Testis (tissue), 2 donors: ENCODE measurements at regions not wholly inside any gene's neighbourhood (a gene's known extent, or its start where the extent isn't known, plus 50 kb on each side); places are given as distances from the start of the nearest gene placed in this dataset.
"Not testable (repeated sequence)": the region's sequence is repeated elsewhere in the genome, so short reads cannot be mapped to it uniquely, and the experiment has no call there.

Source experiments
- DNase-seq: peaks from one replicate; pipeline ENCODE4 v3.0.0-alpha.2; 2019
- H3K27ac ChIP-seq, 2 donors: fragments of 200-600 bp; sonication (generic); one replicate each; pipeline ENCODE4 v1.5.1; 2019
- H3K27me3 ChIP-seq: fragments of 200-600 bp; sonication (generic); one replicate; pipeline ENCODE4 v1.5.1; 2019
- H3K36me3 ChIP-seq: fragments of 200-600 bp; sonication (generic); one replicate; pipeline ENCODE4 v1.5.1; 2017; ENCODE audit warnings: low read depth; ENCODE audit errors: missing control alignments
- H3K4me1 ChIP-seq: fragments of 200-600 bp; sonication (generic); one replicate; pipeline ENCODE4 v1.5.1; 2019
- H3K4me3 ChIP-seq, 2 donors: fragments of 200-600 bp; sonication (generic); one replicate each; pipeline ENCODE4 v1.5.1; 2017 to 2019
- H3K9me3 ChIP-seq: fragments of 200-600 bp; sonication (generic); one replicate; pipeline ENCODE4 v1.5.1; 2017
- POLR2A ChIP-seq: fragments of 450-650 bp; IDR thresholded peaks from one replicate; pipeline ENCODE4 v1.6.1; 2017; ENCODE audit warnings: antibody characterized with exemption, mild to moderate bottlenecking, moderate library complexity
- WGBS, 2 donors: methylation state at CpG; one replicate each; pipeline ENCODE4 v1.1.5; 2018; 5-methylcytosine and 5-hydroxymethylcytosine counted together
- intact Hi-C: fragments of 100-400 bp; cut with DNase I; formaldehyde crosslinking; loops from one replicate; pipeline ENCODE4 v1.15.1; 2023; ENCODE audit warnings: low total_unique reads
- TF ChIP-seq, protein P1 (sequence below), 3 experiments: fragments of 450-650 bp in 2 of 3; fragments of 200-600 bp in 1 of 3; sonication (generic) in 1 of 3; IDR thresholded peaks; one replicate each; pipeline ENCODE4 v1.5.1; 2016 to 2019; ENCODE audit warnings: antibody characterized with exemption in 3 of 3, mild to moderate bottlenecking in 2 of 3, moderate library complexity in 1 of 3

- no peaks in the 10 kb centered on the region for H3K4me1 ChIP-seq
- H3K27me3 ChIP-seq = no peaks in the 10 kb centered on the region
- H3K9me3 ChIP-seq = no peaks in the 10 kb centered on the region
- no peaks in the 10 kb centered on the region for H3K36me3 ChIP-seq
- WGBS, 2 donors = 68 to 69% methylated on average over 3 of the region's 3 CpGs
- TF ChIP-seq, protein P1, sequence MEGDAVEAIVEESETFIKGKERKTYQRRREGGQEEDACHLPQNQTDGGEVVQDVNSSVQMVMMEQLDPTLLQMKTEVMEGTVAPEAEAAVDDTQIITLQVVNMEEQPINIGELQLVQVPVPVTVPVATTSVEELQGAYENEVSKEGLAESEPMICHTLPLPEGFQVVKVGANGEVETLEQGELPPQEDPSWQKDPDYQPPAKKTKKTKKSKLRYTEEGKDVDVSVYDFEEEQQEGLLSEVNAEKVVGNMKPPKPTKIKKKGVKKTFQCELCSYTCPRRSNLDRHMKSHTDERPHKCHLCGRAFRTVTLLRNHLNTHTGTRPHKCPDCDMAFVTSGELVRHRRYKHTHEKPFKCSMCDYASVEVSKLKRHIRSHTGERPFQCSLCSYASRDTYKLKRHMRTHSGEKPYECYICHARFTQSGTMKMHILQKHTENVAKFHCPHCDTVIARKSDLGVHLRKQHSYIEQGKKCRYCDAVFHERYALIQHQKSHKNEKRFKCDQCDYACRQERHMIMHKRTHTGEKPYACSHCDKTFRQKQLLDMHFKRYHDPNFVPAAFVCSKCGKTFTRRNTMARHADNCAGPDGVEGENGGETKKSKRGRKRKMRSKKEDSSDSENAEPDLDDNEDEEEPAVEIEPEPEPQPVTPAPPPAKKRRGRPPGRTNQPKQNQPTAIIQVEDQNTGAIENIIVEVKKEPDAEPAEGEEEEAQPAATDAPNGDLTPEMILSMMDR (IDR thresholded peaks at IDR 0.05) = no peak
- no peak overlapping the region for H3K4me3 ChIP-seq
- intact Hi-C loops = no loop called here
- H3K27ac ChIP-seq = no peak overlapping the region
- no peak for DNase-seq
Observed at GRCh38 chr7:118867860-118868259, 643.4 kb downstream of the ANKRD7 start.

DNA sequence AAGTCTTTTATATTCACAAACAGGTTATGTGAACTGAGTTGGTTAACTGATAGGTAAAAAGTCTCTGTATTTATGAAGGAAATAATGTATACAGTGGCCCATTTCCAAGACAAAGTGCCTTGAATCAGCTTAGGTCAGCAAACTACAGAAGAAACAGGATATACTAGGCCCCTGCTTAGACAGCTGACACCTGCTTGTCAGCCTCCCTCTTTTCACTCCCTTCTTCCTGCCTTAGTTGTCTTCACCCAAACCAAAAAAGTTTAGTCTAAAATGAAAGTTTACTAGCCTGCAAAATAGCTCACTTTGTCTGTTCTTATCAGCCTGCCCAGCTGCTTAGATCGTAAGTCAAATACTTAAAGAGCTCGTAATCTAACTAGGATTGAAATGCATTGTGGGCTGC, 644.6 kb downstream of the ANKRD7 start:
- H3K4me1 ChIP-seq, H3K27ac ChIP-seq, H3K9me3 ChIP-seq, DNase-seq, H3K4me3 ChIP-seq, H3K36me3 ChIP-seq, intact Hi-C loops, H3K27me3 ChIP-seq: not testable (repeated sequence)
- 56 to 61% methylated on average over 2 of the region's 2 CpGs for WGBS, 2 donors

DNA sequence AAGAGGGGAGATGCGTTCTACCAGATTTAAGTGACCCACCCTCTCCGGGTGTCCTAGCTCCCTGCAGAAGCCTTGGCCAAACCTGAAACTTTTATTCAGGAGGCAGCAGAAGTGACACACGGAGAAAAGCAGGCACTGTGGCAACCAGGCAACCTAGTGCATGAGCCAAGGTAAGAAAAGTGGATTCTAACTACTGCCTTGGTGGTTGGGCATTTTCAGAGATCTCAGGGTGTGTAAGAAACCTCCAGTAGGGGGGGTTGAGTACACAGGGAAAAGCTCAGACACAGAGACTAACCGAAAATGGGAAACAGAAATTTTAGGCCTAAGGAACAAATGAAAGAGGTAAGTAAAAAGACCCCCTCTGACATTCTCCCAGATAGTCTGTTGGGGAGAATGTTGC, 645.7 kb downstream of the ANKRD7 start:
- TF ChIP-seq POLR2A = no peak
- TF ChIP-seq, protein P1 (IDR thresholded peaks at IDR 0.05) = no peak
- no peak overlapping the region for H3K27ac ChIP-seq
- H3K4me3 ChIP-seq = no peak overlapping the region
- DNase-seq = no peak
- no peaks in the 10 kb centered on the region for H3K4me1 ChIP-seq
- no peaks in the 10 kb centered on the region for H3K36me3 ChIP-seq
- no peaks in the 10 kb centered on the region for H3K9me3 ChIP-seq
- intact Hi-C loops = no loop called here
- WGBS, 2 donors = 86 to 88% methylated on average over 4 of the region's 4 CpGs
- H3K27me3 ChIP-seq = no peaks in the 10 kb centered on the region

- TF ChIP-seq, protein P1 (IDR thresholded peaks at IDR 0.05) = no peak
- TF ChIP-seq POLR2A = no peak
- DNase-seq = no peak
- Histone ChIP-seq H3K36me3 (no peaks in the 10 kb centered on the region), H3K27me3 (no peaks in the 10 kb centered on the region), H3K4me3 (no peak overlapping the region), H3K9me3 (no peaks in the 10 kb centered on the region), H3K27ac (no peak overlapping the region), H3K4me1 (no peaks in the 10 kb centered on the region)
- 59 to 74% methylated on average over 3 of the region's 3 CpGs for WGBS, 2 donors
- intact Hi-C loops = no loop called here
Observed at GRCh38 chr7:118872568-118872967, 648.1 kb downstream of the ANKRD7 start.

DNA sequence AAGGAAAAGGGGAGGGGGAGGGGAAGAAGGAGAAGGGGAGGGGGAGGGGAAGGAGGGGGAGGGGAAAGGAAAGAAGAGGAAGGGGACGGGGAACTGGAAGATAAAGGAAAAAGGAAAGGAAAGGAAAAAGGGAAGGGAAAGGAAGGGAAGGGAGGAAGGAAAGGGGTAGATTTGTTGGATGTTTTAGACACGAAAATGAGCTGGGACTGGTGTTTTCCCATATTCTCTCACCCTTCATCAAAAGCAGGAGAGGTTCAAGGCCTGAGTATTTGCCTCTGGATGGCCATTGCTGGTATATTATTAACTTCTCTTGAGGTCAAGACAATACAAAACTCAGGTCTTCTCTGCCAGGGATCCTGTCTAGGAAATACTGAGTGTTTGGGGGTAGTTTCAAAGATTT, 652.7 kb downstream of the ANKRD7 start:
- no peaks in the 10 kb centered on the region for H3K36me3 ChIP-seq
- DNase-seq = no peak
- H3K4me1 ChIP-seq = peaks cover 4% of the 10 kb centered on the region
- TF ChIP-seq, protein P1 (IDR thresholded peaks at IDR 0.05) = no peak
- no peak for TF ChIP-seq POLR2A
- 85 to 91% methylated on average over 2 of the region's 2 CpGs for WGBS, 2 donors
- no peak overlapping the region for H3K4me3 ChIP-seq
- intact Hi-C loops = no loop called here
- H3K27ac ChIP-seq = no peak overlapping the region
- H3K27me3 ChIP-seq = no peaks in the 10 kb centered on the region
- H3K9me3 ChIP-seq = no peaks in the 10 kb centered on the region
